Inflammatory macrophage treated with lipopolysaccharide for 1 hour (primary cell): ENCODE measurements at regions not wholly inside any gene's neighbourhood (a gene's known extent, or its start where the extent isn't known, plus 50 kb on each side); places are given as distances from the start of the nearest gene placed in this dataset.

Experiments
- DNase-seq, 2 donors: peaks; one replicate each; pipeline ENCODE4 v3.0.0-alpha.2; 2020 to 2022

GRCh38 chr20:51092338-51092737 lies 69.4 kb upstream of the KCNG1 start:
- DNase-seq: no peak

GRCh38 chr20:51091406-51092195 lies 68.7 kb upstream of the KCNG1 start:
- DNase-seq: peak; percentile 56 to 69

- DNase-seq: no peak
Observed at GRCh38 chr20:51089840-51090239, 66.9 kb upstream of the KCNG1 start.

GRCh38 chr20:51089272-51089781 lies 66.4 kb upstream of the KCNG1 start:
- no peak for DNase-seq

- DNase-seq: no peak
Observed at GRCh38 chr20:51087266-51087665, 64.4 kb upstream of the KCNG1 start.

DNA sequence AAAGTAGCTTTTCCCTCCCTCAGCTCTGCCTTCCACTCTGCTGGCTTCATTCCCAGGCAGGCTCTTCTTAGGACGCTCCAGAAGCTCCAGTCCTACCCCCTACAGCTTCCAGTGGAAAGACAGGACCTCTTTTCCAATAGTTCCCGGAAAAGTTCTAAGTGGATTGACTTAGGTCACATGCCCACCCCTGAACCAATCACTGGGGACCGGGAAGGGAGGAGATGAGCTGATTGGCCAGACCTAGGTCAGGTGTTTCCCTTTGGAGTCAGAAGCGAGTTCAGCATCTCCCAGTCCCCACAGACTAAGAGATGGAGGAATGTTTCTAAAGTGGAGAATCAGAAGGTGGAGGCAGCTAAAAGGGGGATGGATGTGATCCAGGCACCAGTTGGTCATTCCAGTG lies 62.9 kb upstream of the KCNG1 start:
- no peak for DNase-seq

DNA sequence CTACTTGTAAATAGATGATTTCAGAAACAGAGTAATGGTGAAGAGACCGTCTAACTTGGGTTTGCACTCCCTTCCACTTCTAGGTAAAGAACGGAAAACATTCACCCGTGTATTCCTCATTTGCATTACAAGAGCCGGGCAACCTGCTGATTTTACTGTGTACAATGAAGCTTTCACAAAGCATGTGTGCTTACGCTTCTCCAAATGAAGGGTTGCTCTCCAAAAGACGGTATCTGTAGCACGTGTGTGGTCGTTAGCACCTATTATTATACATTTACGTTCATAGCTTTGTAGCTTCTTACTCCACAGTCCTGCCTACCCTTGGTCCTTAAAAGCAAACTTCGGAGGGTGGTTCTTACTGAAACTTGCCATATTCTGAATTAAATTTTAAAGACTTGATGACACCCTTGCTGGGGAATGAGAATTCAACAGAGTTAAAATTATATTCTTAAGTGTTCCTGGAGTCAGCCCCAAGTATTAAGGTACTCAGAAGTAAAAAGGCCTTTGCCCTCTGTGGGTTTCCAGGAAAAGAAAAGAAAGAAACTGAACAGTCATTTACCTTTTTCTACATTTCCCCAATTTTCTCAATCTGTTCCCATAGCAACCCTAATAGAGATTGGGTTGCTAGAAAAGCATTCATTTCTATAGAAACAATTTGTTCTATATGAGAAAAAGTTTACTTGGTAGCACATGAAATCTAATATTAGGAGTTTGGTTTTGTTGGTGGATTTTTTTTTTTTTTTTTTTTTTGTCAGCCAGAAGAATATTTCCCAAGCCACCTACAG lies 61.9 kb upstream of the KCNG1 start:
- no peak for DNase-seq

DNA sequence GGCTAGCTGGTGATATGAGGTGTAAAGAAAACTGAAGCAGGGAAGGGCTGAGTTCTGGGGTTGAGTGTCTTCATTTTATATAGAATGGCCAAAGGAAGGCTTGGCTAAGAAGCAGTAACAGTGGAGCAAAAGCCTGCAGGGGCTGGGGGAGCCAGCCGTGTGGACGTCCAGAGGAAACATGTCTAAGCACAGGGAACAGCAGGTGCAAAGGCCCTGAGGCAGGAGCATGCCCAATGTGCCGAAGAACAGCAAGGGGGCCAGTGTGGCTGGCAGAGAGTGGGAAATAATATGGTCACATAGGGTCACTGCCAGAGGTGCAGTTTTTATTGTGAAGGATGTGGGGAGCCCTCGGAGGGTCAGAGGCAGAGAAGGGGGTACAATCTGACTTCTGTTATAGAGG lies 60.5 kb upstream of the KCNG1 start:
- no peak for DNase-seq

- no peak for DNase-seq
Observed at GRCh38 chr20:51082988-51083387, 60.1 kb upstream of the KCNG1 start.

DNA sequence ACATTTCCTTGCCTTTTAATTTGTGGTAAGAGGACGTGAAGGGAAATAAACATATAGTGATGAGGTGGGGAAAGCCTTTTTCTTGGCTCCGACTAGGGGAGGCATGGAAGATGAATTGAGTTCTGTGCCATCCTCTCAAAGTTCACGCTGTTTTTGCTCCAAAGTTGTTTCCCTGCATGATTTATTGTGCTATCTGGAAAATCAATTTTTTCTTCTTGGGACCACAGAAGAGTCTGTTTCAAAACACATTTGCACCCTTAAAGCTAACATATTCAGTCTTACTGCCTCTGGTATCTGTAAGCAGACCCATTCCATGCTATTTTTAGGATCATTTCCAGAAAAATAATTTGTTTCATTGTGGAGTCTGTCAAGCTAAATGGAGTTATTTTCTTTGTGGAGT lies 57.6 kb upstream of the KCNG1 start:
- no peak for DNase-seq

GRCh38 chr20:51079488-51079887 lies 56.6 kb upstream of the KCNG1 start:
- DNase-seq: no peak

DNA sequence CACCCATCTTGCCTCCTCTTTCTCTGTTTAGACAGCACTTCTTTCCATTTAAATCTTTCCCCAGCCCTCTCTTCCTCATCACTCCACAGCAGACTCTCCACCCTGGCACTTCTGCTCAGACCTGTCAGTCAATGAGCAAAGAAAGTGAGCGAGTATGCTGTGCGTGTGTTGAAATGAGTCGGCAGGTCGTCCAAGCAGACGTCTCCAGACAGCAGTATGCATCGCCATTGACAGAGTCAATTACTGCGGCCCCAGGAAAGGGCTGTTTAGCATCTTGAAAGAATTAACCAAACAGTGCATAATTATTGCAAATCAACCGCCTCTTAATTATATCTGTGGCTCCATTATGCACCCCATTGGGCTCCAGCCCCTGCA lies 54.8 kb upstream of the KCNG1 start:
- DNase-seq: no peak

DNA sequence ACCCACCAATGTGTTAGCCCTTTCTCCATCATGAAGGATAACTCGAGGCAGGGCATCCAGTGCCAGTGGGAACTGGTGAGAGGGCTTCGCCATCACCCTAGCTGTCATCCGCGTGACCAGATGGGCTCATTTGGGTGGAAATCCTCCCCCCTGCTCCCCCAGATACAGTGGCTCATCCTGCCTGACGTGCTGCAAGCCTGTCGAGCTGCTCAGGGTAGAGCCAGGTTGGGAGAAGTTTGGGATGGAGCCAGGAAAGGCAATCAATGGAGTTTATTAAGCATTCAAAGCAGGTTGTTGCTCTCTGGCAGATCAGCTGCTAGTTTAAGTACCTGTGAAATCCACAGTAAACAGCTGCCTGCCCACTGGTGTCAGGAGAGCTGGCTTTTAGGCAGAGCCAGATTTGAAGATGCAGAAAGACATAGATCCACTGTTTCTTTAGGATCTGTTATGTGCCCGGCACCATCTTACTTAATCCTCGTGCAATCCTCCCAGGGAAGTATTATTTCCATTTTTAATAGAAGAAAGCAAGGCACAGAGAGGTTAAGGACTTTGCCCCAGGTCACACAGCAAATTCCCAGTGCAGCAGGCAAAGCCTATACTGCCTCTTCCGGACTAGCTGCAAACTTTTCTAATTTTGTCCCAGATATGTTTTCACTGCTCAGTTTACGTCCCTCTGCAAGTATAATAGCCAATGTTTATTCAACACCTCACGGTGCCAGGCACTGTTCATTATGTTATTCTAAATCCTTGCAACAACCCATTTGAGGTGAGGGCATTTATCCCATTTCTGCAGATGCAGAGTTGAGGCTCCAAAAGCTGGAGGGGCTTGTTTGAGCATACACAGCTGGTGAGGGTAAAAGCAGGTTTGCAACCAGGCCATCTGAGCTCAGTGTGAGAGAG lies 54.1 kb upstream of the KCNG1 start:
- DNase-seq: no peak

GRCh38 chr20:51074062-51074461 lies 51.2 kb upstream of the KCNG1 start:
- no peak for DNase-seq
